HG03460 (cell line): ENCODE measurements at regions not wholly inside any gene's neighbourhood (a gene's known extent, or its start where the extent isn't known, plus 50 kb on each side); places are given as distances from the start of the nearest gene placed in this dataset.

ENCODE experiments used
- ATAC-seq: cut with Tn5 transposase; IDR thresholded peaks from one replicate; pipeline ENCODE4 v1.9.1; 2021; ENCODE audit not compliant: unreplicated experiment

GRCh38 chr9:95822583-95823431 lies 52.7 kb upstream of the ERCC6L2 start:
- peak; percentile 90 for ATAC-seq

DNA sequence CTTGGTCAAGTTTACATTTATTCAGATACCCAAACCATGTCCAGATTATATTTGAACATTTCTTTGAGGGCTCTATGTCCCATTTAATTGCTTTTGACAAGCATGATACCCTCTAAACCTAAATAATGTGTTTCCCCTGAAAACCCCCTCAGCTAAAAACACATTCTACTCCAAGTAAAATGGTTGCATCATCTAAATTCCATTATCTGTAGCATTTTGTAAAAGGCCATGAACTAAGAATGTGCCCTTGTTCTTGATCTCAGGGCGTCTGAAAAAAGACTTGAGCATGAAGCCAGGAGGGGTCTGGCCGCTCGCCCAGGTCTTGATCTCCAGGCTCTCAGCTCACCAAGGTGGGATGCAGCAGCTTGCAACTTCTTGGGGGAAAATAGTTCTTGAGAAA lies 53.5 kb upstream of the ERCC6L2 start:
- ATAC-seq = no peak

DNA sequence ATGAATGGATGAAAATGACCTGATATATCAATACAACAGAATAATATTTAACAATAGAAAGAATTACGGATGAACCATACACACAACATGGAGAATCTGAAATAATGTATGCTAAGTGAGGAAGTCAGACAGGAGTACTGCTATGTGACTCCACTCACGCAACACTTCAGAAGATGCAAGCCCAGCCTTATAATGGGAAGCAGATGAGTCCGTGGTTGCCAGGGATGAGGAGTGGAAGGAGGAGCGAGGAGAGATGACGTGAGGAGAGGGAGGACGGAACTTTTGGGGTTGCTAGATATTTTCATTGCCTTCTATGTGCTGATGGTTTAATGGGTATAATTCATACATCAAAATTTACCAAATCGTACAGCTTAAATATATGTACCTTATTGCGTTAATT lies 55.4 kb upstream of the ERCC6L2 start:
- ATAC-seq = no peak

DNA sequence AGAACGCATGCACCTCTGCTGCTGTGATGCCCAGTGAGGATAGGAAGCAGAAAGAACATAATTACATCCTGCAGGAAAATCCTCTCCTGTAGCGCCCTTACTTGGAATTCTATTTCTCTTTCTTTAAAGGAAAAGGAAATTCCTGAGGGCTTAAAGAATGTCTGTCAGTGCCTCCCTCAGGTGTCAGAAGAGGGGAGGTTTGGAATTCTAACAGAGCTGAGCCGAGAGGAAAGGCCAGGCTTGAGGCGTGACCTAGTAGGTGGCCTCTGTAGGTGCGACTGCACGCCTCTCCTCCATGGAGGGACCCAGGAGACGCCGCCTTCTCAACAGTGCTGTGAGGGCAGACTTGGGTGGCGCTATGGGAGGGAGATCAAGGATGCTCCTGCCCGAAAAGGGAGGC lies 55.9 kb upstream of the ERCC6L2 start:
- no peak for ATAC-seq

DNA sequence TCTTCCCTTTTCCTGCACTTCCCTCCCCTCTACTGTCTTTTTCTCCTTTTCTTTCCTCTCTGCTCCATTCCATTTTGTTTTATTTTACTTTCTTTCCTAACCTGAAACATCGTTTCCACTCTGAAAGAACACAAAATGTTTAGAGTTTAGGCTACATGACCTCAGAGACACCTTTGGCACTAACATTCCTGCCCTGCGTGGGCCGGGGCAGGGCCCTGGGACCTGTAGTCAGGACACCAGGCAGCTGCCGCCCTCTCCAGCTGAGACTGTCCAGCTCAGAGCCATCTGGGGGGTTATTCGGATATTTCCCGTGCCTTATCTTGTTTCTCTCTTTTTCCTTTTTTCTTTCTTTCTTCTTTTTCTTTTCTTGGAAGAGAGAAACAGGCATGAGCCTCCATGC lies 58.3 kb upstream of the ERCC6L2 start:
- no peak for ATAC-seq

GRCh38 chr9:95816716-95817115 lies 58.8 kb upstream of the ERCC6L2 start:
- ATAC-seq = no peak

DNA sequence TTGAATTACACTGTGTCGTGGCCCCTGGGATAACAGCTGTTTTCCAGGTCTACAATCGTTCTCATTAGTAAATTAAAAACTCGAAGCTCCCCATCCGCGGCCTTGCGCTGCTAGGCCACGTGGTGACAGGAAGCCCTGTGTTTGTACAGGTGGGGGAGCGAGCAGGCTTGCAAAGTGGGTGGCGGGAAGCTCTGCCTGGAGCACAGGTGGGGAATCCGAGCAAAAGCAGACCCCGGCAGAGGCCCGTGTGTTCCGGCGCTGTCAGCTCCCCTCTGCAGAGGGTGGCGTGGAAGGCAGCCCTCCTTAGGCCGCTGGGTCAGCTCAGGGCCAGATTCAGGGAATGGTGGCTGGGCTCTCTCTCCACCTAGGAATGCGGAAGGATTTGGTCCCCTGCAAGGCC lies 59.5 kb upstream of the ERCC6L2 start:
- no peak for ATAC-seq

- no peak for ATAC-seq
These were observed 60.4 kb upstream of the ERCC6L2 start for GRCh38 chr9:95815133-95815532.

- no peak for ATAC-seq
These were observed 61.6 kb upstream of the ERCC6L2 start for GRCh38 chr9:95813923-95814322.

- ATAC-seq = no peak
These were observed 64.7 kb upstream of the ERCC6L2 start for GRCh38 chr9:95810814-95811213.

- no peak for ATAC-seq
These were observed 65.4 kb upstream of the ERCC6L2 start for GRCh38 chr9:95810133-95810532.

- ATAC-seq = no peak
These were observed 65.8 kb upstream of the ERCC6L2 start for GRCh38 chr9:95809686-95810085.

- ATAC-seq = no peak
These were observed 67.5 kb upstream of the ERCC6L2 start for GRCh38 chr9:95808011-95808410.

GRCh38 chr9:95807326-95807947 lies 68.1 kb upstream of the ERCC6L2 start:
- no peak for ATAC-seq

DNA sequence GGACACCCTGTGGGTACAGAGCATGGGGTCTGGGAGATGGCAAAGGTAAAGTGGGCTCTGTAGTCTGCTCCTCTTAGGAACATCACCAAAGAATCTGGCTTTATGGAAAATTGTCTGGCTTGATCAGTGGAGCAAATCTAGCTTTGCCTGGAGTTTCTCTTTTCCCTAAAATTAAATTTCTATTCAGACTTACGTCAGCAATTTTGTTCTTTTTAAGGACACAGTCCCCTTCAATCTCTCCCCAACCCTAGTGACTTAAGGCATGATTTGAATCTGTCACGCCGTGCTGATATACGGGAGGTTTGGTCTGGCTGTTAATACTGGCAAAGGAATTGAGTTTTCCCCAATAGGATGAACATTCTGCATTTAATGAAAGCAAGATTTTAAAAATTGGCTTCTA lies 72.3 kb upstream of the ERCC6L2 start:
- ATAC-seq = no peak

DNA sequence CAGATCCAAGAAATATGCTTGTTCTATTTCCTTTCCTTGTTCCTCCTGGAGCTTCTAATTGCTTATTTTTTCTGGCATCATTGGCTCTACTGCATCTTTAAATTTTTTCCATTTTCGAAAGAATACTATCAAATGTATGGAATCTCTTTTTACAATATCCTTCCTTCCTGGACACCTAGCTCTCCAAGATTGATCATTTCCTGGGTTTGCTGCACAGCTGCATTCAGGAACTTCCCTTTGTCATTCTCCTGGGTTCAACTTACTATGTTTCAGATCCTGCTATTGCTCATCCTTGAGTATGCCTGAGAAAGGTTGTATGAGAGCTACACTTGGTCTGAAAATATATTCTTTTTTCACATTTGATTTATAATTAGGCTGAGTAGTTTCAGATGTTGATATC lies 73.7 kb upstream of the ERCC6L2 start:
- no peak for ATAC-seq

DNA sequence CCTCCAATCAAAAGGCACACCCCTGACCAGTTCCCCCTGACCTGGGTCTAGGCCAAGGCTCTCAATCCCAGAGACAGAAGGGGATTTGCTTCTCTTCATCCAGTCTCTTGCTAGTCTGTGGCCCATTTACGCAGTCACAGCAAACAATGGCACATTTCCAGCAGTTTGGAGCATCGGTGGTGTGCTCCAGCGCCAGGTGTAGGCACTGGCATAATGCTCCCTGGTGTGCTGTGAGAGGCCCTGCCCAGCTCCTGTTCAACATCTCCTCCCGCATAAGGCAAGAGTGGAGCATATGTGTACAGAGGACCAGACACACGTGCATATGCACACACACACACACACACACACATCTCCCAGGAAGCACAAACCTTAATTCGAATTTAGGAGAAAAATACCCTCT lies 79.5 kb upstream of the ERCC6L2 start:
- ATAC-seq = no peak

DNA sequence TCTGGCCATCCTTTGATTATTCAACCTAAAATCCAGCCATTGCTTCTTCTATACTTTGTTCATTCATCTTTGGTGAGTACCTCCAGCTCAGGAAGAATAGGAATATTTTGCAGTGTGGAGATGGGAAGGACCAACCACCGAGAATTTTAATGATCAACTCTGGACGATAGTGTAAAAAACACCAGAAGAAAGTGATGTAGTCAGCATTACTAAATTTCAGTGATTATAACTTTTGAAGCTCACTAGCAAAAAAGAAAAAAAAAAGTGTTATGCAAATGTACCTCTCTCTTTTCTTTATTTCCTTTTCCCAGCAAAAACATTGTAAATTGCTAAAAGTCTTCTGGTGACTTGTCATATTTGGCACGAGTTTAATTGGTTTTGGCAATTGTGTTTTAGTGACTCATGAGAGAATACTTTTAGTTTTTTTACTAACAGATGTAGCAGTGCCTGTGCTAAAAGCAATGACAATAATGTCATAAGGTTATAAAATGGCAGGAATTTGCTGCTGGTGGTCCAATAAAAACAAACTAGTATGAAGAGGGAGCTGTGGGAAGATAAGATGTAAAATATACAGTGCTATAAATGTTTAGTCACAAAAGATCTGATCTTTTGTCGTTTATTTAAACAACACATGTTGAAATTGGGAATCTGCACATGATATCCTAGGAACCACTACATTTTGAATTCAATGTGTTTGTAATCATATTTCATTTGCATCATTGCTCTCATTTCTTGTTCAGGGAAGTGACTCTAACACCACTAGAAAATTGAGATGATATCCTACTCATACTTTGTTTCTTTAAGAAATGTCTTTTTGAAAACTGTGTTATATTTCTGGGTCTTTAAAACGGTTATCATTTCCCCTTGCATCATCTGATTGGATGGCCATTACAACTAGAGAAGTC lies 81.3 kb upstream of the ERCC6L2 start:
- ATAC-seq = no peak

- no peak for ATAC-seq
These were observed 83.8 kb upstream of the ERCC6L2 start for GRCh38 chr9:95791695-95792094.

DNA sequence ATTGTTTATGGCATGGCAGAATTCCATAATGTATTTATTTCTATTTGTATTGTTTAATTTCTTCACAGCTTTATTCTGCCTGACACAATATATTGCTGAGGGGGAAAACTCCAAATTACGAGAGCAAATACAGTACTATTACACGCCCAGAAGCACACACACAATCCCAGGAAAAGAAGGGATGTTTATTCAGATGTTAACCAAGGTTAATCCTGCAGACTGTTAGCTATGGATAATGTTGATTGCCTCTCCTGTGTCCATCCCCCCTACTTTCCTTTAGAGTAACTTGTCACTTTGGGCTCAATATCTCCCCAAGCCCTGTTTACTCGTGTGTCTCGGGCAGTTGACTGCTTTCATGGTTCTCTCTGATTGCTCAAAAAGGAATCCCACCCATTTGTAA lies 84.2 kb upstream of the ERCC6L2 start:
- ATAC-seq = no peak

- no peak for ATAC-seq
These were observed 86.9 kb upstream of the ERCC6L2 start for GRCh38 chr9:95788521-95788991.

DNA sequence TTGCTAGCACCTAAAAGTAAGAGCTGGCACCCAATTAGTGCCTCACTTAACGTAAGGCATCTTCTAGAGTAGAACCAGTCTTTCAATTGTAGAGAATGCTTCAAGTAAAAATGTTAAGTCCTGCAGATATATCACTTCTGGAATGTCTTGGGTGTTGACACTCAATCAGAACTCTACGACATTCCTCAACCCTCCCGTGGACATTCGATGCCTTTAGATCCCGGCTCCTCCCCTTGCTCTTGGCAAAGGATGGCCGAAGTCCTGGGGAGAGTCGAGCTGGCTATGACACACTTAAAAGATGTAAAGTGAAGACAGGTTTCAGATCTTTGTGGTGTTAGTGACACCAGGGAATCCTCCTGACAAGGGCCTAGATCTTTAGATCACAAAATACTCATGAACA lies 87.5 kb upstream of the ERCC6L2 start:
- ATAC-seq = no peak
